NCI-H1105 (cell line): ENCODE measurements at regions not wholly inside any gene's neighbourhood (a gene's known extent, or its start where the extent isn't known, plus 50 kb on each side); places are given as distances from the start of the nearest gene placed in this dataset.
"Not testable (repeated sequence)": the region's sequence is repeated elsewhere in the genome, so short reads cannot be mapped to it uniquely, and the experiment has no call there.

ENCODE experiments used
- DNase-seq: peaks from one replicate; lab custom pipeline; 2025; lab: John Stamatoyannopoulos, UW

DNA sequence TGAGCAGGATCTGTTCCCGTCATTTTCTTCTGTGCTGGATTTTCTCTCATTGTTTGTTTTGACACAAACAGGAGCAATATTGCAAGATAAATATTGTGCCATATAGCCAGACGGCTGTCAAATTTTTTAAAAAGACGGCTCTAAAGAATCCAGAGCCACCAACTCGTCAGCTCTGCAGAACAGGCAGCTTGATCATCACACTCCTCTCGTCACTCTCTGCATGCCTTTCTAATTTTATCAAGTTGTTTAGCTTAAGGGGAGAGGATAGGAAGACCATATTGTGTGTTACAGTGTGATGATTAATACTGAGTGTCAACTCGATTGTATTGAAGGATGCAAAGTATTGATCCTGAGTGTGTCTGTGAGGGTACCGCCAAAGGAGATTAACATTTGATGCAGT, 562.8 kb downstream of the GALC start:
- no peak for DNase-seq

DNA sequence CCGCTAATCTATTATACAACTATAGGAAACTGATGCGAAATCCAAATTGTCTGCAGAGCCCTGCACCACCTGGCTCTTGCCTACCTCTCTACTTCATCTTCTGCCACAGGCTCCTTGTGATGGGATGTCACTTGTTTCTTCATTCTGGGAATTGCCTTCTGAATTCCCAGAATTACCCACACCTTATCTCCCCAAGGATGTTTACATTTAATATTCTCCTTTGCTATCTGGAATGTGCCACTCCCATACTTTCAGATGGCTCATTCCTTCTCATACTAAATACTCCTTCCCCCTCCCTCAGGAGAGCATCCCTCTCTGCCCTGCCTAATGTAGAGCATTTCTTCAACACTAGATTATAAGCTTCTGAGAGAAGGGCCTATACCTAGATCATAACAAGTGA, 573.1 kb downstream of the GALC start:
- no peak for DNase-seq

DNA sequence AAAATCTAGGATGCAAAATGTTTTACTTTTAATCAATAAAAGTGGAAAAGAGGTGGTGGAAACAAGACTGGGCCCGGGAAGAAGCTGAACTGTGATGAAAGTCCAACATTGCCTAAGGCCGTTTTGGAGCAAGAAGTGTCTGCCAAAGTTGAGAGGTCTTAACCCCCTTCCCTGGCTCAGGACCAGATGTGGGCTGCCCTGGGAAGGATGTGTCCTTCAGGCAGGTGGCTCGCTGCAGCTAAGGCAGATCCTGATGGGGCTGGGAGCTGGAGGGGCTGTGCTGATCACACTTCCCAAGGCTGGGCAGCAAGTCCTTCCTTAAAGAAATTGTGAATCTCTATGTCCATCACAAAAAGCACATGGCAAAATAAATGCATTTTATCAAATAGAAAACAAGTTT, 581.6 kb downstream of the GALC start:
- DNase-seq = no peak

DNA sequence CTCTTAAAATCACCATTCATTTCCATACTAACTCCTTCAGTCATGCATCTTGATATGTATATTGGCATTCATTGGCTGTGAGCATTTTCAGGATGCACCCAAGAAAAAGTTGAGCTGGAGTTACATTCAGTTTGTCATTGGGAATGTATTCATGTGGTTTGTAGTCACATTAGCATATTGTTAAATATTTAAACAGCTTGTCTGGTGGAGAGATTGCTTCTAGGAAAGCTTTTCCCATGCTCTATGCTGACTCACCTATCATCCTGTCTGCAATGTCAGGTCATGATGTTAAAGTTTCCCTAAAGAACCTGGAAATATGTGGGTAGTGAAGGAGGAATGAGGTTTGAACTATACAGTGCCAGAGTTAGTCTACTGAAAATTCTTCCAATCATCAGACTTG, 583.6 kb downstream of the GALC start:
- no peak for DNase-seq

DNA sequence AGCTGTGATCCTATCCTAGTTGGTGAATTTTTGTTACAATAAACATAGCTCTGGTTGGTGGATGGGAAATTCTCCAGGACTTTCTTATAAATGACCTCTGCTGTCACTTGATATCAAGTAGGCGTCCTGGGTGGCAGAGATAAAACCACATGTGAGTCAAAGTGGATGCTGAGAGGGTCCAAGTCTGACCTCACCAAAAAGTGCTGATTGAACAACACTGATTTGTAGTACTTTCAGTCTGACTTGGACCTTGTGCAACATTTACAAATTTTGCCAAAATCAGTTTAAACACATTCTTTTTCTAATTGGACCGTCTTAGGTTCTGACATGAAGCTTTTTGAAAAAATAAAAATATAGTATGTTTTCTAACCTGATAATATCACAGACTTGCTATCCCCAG, 585.6 kb downstream of the GALC start:
- no peak for DNase-seq

DNA sequence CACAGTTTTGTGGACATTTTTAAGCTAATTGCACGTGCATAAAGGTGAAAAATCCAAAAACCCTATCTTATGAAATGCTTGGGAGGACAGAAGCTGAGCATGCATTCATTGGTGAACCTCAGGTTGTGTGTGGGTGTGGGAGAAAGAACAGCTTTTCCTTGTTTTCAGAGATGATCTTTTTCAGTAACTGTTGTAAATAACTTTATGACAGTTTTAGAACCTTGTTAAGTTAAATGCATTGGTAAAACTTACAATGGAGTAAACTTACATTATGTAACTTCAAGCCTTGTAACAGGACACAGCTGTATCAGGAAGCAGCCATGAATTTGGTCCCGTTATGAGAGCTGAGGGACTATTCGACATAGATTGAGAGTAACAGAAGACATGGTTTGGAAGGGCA, 587.4 kb downstream of the GALC start:
- no peak for DNase-seq

DNA sequence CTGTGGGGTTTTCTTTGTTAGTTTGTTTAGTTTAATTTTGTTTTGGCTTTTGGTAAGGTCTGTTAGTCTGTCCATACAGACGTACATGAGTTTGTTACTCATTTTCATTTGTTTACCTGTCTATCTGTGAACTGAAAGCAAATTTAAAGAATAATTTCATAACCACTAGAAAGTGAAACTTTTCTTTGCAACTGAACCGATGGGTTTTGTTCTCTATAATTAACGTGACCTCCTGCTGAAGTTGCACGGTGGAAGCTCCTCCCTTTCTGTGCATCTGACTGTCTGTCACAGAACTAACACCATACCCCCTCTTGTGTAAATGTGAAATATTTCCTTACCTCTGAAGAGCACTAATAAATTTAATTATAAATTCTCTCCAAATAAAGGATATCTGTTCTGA, 595.5 kb downstream of the GALC start:
- no peak for DNase-seq

DNA sequence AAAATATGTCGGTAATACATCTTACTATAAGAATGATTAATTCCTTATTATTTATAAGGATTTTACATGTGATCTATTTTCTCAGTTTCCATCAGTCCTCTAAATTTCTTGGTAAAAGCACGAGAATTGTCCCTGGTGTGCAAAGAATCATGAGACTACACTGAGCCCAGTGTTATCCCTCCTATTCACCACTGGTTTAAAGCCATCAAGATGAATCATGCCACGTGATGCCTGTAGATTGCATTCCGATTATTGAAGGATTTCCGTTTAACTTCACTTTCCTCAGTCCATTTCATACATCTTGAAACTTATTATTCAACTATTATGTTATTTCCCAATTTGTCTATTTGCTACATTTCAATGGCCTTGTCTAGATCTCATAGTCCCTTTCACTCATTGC, 601.9 kb downstream of the GALC start:
- DNase-seq = no peak

DNA sequence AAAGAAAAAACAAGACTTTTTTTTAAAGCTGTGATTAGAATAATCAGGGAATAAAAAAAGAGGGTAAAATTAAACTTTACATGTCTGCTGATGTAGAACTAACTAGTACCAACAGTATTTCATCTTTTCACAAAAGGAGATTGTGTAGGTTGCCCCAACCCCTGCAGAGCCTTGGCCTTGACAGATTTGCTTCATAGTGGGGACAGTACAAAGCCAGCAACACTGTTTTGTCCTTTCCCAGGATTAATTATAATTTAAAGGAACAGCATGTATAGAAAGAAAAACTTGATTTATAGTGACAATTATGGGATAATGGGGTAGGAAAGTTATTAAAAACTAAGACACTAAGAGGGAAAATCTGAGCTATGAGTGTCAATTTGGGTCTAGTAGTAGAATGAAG, 604.0 kb downstream of the GALC start:
- no peak for DNase-seq

DNA sequence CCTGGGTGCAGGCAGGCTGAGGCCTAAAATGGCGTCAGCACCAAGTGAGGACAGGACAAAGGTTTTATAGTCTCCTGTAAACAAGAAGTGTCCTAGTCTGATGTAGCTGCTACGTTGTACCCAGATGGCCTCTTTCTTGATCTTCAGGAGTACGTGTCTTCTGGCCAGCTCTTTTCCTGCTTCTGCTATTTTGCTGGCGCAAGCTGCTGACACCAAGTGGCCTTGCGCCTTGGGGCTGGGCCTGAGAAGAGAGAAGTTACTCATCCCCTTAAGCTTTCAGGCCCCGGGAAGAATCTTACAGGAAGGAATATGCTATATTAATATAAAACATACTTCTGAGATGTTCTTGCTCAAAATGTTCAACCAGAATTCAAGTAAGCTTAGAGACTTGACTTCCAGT, 605.2 kb downstream of the GALC start:
- DNase-seq = no peak

DNA sequence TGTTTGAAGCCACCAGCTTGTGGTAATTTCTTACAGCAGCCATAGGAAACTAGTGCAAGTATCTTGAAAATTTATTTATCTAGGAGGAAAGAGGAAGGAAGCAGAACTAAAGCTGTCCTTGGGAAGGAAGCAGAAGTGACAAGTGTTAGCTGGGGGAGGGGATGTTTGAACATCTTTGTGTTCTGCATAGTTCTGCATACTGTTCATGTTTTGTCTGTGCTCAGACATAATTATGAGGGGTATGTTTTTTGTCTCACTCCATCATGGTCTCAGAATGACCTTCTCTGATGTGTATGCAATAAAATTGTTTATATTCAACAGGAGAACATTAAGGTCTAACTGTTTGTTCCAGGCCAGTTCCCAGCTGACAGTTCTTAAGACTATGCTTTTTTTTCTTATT, 606.5 kb downstream of the GALC start:
- DNase-seq = no peak

DNA sequence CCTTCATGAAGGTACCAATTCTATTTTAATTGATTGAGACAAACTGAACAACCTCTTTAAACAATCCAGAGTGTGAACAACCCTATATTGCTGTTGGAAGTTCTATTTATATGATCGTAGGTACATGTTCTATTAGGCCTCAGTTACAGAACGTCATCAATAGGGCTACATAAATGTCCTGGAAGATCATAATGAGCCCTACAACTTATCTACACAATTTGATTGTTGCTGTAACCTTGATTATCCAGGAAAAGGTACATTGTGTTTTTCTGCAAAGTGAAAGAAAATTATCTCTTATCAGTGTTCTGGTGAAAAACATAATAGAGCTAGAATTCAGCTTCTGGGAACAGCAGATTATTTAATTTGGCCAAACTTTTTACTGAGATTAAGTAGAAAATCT, 612.9 kb downstream of the GALC start:
- no peak for DNase-seq

DNA sequence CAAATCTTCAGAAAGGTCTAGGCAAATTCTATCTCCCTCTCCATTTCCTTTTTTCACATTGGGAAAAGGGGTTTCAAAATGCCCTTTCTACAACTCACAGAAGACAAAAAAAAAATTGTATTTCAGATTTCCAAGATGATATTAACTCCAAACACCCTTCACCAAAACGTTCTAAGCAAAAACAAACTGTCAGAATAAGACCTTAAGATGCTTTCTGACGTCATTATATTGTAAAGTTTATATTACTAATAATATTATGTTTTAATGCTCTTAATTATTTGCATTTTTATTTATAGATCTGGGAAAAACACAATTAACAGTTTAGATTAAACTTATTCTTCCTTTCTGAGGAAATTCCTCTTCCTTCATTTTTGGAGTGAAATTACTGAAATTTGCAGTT, 624.2 kb downstream of the GALC start:
- no peak for DNase-seq

DNA sequence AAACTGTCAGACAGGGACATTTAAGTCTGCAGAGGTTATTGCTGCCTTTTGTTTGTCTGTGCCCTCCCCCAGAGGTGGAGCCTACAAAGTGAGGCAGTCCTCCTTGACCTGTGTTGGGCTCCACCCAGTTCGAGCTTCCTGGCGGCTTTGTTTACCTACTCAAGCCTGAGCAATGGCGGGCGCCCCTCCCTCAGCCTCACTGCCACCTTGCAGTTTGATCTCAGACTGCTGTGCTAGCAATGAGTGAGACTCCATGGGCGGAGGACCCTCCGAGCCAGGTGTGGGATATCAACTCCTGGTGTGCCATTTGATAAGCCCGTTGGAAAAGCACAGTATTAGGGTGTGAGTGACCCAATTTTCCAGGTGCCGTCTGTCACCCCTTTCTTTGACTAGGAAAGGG, 632.7 kb downstream of the GALC start:
- not testable (repeated sequence) for DNase-seq

DNA sequence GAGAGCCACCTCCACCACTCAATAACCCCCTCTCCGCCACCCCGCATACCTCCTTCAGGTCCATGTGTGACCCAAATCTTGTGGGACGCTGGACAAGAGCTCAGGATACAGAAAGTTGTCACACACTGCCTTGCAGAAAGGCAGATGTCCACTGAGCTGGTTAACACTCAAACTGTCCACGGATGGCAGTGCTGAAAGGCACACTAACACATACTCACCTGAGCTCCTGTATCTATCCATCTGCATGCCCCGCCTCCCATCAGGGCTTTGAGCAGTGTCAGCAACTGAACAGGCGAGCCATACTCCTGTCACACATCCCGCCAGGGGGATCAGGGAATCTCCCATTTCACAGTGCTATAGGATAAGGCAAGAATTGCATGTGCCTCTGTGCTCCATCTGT, 642.0 kb downstream of the GALC start:
- no peak for DNase-seq

DNA sequence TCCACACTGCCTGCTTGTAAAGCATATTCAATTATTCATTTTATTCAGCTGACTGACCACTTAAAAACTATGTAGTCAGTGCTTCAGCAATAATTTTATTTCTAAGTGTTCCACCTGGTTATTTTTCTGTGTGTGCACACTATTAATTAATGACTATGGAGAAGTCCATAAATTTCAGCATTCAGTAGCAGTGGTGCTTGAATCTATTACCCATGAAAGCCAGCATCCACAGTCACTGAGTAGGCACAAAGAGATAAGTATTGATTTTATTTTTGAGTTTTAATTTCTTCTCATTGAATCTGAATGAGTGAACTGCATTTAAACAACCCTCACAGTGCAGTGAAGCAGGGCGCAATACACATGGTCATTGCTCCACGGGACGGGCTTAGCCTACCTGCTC, 643.1 kb downstream of the GALC start:
- DNase-seq = no peak

DNA sequence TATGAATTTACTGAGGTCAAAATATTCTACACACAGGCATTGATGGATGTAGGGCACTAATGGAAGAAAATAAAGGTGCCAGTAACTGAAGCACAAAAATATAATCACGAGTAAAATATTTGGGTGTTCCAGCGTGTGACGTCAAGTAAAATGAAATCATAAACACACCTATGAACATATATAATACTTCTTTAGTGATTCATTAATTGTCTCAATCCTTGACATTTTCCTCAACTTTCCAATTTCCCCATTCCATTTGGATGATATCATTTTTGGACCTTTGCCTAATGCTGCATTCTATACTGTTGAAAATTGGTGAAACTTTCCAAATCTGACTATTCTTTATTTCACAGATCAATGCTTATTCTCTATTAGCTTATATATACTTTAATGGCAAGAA, 649.3 kb downstream of the GALC start:
- DNase-seq = no peak

DNA sequence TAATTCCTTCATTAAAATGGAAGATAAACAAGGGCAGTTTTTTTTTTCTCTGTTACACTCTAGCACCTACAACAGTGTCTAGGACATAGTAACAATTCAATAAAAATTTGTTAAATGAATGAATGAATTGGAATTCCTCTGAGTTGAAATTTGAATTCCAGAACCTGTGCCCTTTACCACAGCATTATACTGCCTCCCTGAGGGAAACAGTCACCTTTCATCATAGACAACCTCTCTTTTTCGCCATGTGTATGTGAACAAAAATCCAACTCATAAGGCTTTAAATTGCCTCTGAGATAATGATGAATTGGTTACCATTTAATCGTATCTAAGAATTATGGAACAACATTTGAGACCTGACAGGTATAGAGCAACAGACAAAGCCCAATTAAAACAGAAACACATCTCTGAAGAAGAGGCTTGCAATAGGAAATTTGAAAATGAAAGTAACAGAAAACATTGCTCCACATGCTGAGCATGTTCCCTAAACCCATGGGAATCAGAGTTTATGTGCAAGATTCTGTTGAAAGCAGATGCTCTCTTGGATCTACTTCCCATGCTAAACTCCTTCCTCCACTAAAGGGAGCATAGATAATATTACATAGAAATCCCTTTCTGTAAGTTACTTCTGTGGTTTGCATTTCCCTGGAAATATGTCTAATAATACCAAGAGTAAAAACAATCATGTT, 657.8 kb downstream of the GALC start:
- DNase-seq = no peak

DNA sequence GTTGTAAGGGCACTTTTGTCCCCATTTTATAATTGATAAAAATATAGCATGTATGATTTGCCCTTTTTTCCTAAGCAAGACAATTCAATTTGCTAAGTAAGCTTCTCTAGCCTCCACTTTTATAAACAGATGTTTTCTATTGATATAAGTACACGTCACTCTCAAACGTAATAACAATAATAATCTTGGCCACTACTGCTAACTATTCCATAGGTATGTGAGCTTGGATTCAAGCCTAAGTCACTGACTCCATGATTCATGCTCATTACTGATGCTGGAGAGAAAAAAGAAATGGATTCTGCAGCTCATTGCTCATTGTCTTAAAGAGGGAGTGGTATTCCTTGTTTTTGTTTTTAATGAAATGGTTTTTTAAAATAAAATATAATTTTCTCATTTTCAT, 661.0 kb downstream of the GALC start:
- DNase-seq = no peak

DNA sequence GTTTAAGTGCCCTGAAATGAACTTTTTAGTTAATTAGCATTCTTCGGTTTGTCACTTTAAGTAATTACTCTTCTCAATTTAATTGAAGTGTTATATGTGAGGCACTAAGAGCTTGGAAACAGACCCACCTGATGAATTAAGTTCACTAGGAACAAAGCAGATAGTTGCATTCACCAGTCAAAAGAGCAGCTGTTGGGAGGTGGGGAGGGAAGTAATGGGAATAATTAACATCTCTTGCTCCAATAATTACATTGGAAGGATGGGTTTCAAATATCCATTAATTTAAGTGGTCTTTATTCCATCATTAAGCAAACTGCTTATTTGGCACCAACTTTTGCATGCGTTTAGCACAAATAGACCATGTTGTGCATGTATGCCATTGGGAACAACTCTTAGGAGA, 667.2 kb downstream of the GALC start:
- DNase-seq = peak; percentile 98

DNA sequence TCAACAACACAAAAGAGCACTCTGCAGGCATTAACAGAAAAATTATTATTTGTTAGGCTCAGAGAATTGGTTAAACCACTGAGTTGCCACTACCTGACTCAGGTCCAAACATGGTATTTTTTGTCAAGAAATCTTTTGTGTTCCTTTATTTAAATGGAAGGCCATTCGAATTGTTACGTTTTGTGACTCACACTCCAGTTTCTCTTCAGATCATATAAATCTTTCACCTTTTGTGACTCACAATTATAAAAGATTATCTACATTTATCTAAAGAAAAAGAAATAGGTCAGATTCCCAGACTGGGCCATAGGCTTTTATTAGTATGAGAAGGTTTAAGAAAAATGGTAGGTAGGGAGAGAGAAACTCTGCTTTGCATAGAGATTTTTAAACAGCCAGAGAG, 669.8 kb downstream of the GALC start:
- no peak for DNase-seq

DNA sequence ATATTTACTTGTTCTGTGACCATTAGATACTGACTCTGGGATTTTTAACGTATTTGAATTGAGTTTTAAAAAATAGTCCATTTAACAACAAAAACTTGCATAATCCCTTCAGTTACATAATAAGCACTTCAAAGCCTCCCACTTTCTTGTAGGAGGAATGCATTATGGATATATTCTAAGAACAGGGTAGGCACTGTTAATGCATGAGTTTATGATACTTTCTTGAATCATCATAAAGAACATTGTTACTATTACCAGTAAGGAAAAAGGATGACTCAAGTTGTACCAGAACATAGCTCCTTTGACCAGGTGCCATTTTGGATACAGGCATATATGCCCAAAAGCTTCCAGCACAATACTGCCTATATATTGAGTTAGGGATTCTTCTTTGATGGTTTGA, 671.4 kb downstream of the GALC start:
- no peak for DNase-seq

DNA sequence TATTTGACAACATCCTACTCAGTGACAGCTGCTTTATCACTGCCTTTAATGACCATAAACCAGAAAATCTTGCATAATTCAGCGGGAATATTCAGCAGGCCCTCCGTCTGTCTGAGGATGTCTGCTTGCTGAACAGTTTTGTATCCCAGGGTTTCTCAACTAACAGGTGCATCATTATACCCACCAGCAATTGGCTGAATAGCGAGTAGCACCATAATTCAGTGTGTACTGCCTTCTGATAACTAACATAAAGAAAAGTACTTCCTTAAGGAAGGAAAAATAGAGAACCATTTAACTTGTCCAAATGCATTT, 680.1 kb downstream of the GALC start:
- DNase-seq = no peak

DNA sequence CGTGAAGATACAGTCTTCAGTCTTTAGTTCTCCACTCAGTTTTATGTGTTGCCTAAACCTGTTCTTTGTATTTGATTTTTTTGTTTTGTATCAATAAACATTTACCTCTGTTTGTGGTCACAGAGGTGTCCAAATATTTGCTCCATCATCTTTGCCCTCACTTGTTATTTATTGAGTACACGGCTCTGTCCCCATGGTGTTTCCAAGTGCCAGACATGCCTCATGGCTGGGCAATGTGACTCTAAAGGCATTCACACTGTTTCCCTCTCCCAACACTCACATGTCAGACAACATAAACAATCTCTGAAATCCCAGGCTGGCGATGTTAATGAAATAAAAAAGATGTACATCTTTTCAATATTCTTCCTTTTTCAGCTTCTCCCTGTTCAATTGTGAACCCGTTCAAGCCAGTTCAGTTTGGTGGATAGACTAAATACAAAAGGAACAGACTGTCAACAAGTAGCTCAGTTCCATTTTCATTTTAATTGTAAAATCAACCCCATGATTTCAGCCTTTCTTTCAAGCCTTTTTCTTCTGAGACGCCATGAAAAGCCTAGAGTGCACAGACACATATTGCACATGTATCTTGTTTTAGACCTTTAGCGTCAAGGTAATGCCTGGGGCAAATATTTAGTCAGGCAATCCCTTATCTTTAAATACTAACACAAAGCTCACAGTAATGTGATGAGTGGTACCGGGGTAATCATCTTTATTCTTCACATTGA, 680.7 kb downstream of the GALC start:
- no peak for DNase-seq
